ENCODE measurements at regions not wholly inside any gene's neighbourhood (a gene's known extent, or its start where the extent isn't known, plus 50 kb on each side); places are given as distances from the start of the nearest gene placed in this dataset.
A peak's percentile ranks its signal among the peaks of the same experiment; 100 is the strongest.

DNA sequence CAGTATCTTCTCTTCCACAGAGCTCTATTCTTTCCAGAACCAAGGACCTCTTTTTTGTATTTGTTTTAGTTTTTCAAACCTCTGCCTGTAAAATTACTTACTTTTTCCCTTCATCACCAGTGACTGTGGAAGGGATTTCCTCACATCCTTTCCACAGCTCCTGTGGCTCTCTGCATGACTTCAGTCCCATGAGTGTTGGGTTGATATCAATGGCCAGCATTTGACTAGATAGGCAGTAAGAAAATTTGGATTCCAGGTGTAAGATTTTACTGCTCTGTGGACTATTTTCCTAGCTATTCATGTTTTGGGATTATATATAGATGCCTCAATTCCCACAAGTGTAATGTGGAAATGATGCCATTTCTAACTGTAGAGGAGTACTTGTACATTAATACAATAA lies 171.5 kb upstream of the PTBP2 start:
- DNase-seq (ENCODE audit: low read depth), result no peak
- H3K4me3 ChIP-seq (ENCODE audit: low read length), result no peak overlapping the region
- TF ChIP-seq, protein P1, sequence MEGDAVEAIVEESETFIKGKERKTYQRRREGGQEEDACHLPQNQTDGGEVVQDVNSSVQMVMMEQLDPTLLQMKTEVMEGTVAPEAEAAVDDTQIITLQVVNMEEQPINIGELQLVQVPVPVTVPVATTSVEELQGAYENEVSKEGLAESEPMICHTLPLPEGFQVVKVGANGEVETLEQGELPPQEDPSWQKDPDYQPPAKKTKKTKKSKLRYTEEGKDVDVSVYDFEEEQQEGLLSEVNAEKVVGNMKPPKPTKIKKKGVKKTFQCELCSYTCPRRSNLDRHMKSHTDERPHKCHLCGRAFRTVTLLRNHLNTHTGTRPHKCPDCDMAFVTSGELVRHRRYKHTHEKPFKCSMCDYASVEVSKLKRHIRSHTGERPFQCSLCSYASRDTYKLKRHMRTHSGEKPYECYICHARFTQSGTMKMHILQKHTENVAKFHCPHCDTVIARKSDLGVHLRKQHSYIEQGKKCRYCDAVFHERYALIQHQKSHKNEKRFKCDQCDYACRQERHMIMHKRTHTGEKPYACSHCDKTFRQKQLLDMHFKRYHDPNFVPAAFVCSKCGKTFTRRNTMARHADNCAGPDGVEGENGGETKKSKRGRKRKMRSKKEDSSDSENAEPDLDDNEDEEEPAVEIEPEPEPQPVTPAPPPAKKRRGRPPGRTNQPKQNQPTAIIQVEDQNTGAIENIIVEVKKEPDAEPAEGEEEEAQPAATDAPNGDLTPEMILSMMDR (conservative IDR thresholded peaks at IDR 0.05; ENCODE audit: low read depth, low read length), result no peak

DNA sequence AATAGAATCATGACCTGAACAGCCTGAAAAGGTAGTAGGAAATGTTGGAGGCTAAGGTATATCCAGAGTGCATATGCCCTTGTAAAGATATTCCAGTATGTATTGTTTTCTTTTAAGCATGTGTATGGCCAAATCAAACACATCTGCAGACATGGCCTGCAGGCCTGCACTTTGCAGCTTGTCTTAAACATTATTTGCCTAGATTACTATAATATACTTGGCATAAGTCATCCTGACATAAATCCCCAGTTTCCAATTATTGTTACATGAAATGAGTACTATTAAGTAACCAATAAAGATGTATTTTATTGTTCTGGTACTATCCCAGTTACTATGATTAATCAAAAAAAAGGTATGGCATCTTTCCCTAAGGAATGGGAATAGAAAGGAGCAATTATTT lies 169.1 kb upstream of the PTBP2 start:
- no peak overlapping the region for H3K4me3 ChIP-seq (ENCODE audit: low read length)
- DNase-seq (ENCODE audit: low read depth), result no peak
- TF ChIP-seq, protein P1 (conservative IDR thresholded peaks at IDR 0.05; ENCODE audit: low read depth, low read length), result no peak

DNA sequence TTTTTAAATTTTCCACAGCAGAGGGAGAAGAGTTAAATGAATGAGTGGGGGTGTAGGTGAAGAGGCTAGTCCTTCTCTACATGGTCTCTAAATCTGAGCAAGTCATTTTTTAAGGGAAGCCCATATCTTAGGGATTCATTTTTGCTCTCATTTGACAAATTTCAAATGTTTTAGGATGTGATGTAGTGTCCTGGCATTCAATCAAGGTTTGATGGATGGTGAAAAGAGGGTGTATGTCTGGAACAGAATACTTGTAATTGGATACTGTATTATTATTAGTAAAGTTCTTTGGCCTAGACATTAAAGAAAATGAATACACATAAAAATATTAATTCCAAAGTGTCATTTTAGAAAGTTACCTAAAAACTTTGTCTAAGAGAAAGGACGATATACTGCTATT lies 167.8 kb upstream of the PTBP2 start:
- TF ChIP-seq, protein P1 (conservative IDR thresholded peaks at IDR 0.05; ENCODE audit: low read depth, low read length), result no peak
- no peak for DNase-seq (ENCODE audit: low read depth)
- no peak overlapping the region for H3K4me3 ChIP-seq (ENCODE audit: low read length)

DNA sequence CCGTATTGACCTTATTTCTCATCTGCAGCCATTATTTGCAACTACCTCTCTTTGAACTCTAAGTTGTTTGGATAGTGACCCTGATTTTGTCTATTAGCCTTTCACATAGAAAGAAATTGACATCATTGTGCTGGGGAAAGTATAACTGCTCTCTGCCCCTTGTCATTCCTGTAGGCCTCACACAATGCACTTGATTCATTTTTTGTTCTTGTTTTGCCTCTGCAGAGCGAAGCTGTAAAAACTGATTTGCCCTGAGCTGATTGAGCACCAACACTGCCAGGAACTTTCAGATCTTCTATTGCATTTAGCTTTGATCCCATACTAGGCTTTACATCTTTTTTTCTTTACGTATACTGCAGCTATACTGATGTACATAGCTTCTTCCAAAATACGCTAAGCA lies 167.2 kb upstream of the PTBP2 start:
- TF ChIP-seq, protein P1 (conservative IDR thresholded peaks at IDR 0.05; ENCODE audit: low read depth, low read length), result no peak
- H3K4me3 ChIP-seq (ENCODE audit: low read length), result no peak overlapping the region
- no peak for DNase-seq (ENCODE audit: low read depth)

DNA sequence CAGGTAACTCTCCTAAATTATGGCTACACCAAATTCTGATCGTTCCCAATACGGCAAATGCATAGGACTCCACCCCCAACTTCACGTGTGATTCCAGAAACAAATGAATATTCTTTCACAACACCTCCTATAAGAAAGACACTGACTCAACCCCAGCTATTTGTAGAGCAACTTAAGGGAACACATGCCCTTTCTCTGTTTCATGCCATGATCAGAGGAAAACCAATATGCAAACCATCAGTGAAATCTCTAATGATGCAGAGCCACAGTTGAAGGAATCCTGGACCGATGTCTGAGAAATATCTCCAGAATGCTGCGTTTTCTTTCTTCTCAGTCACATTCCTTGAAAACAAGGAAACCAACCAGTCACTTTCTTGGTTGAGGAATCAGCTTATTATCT lies 164.2 kb upstream of the PTBP2 start:
- DNase-seq (ENCODE audit: low read depth), result no peak
- no peak overlapping the region for H3K4me3 ChIP-seq (ENCODE audit: low read length)
- TF ChIP-seq, protein P1 (conservative IDR thresholded peaks at IDR 0.05; ENCODE audit: low read depth, low read length), result no peak

DNA sequence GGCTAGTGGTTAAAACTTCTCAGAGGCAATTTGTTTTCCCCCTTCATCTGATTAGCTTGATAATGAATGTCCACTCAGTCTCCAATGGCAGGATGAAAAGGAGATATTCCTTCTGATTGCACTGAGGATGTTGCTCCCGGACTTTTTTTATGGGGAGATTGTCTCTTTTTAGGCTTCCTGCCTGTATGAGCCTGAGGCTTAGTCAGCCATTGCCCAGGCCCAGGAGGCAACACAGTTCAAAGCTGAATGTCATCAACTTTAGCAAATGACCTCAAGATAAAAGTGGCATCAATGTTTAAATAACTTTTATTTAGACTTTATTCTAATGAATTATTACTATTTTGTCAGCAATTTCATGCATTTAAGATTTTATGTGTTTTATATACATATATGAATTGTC lies 162.9 kb upstream of the PTBP2 start:
- no peak overlapping the region for H3K4me3 ChIP-seq (ENCODE audit: low read length)
- TF ChIP-seq, protein P1 (conservative IDR thresholded peaks at IDR 0.05; ENCODE audit: low read depth, low read length), result no peak
- DNase-seq (ENCODE audit: low read depth), result no peak

DNA sequence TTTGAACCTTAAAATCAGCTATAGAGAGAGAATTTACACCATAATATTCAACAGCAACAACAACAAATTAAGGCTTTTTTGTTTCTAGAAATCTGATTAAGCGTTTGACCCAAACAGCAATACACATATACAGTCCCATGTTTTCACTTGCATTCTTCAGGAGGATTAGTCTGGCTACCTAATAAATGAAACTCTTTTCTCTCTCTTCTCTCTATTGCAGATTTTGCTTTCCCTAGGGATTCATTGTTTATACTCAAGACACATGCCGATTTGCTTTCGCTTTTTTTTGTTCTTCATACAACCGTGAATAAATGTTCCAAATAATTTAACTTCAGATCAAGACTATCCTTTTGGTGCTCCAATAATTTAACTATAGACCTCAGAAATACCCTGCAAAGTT lies 162.4 kb upstream of the PTBP2 start:
- TF ChIP-seq, protein P1 (conservative IDR thresholded peaks at IDR 0.05; ENCODE audit: low read depth, low read length), result no peak
- H3K4me3 ChIP-seq (ENCODE audit: low read length), result peak overlapping the region; percentile 12
- peak; percentile 51 for DNase-seq (ENCODE audit: low read depth)
